ENCODE measurements at regions not wholly inside any gene's neighbourhood (a gene's known extent, or its start where the extent isn't known, plus 50 kb on each side); places are given as distances from the start of the nearest gene placed in this dataset.
"Not testable (repeated sequence)": the region's sequence is repeated elsewhere in the genome, so short reads cannot be mapped to it uniquely, and the experiment has no call there.

DNA sequence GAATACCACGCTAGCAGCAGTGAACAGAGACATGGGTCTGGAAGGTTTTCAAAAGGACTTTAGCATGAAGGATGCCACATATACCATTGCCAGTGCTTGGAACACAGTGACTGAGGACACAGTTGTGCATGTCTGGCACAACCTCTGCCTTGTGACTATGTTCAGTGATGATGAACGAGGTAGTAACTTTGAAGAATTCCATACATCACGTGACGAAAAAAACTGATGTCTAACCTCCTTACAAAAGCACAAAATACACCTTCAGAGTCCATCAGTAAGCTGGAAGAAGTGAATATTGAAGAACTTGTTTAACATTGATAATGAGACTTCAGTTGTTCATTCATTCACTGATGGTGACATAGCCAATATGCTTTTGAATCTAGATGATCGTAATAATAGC is 594.8 kb upstream of the GRM7 start:
- DNase-seq (ENCODE audit: low read depth in 3 of 3) = no peak

DNA sequence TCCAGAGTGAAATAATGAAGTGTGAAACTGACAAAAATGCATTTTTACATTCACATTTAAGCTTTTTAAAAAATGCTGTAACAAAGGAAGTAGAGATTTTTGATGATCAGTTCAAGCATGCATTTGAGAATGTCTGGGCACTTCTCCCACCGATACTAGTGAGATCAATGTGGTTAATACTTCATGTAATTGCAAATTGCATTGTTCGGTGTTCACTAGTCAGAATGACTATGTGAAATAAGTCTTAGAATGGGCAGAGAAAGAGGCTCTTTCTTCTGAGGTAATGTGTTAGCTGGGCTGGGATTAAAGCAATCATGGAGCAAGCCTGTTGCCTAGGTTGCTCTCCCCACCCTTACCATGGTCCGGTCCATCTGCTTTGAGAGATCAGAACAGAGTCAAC is 587.0 kb upstream of the GRM7 start:
- no peak for DNase-seq (ENCODE audit: low read depth in 3 of 3)

DNA sequence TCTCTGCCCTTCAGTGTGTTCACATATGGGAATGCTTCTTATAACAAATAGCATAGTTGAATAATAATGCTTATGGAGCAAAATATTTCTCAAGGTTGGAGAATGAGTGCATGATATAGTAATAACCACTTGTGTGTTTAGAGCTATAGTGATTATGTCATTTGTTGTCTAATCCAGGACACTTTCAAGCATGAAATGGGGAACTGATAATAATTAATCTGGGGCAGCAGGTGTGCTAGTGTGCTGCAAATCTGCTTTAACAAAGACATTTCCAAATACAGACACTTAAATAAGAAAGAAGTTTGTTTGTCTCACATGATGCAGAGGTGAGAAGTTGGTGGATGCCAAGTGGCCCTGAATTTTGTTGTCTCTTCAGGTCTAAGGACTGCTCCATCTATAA is 579.3 kb upstream of the GRM7 start:
- no peak for DNase-seq (ENCODE audit: low read depth in 3 of 3)

DNA sequence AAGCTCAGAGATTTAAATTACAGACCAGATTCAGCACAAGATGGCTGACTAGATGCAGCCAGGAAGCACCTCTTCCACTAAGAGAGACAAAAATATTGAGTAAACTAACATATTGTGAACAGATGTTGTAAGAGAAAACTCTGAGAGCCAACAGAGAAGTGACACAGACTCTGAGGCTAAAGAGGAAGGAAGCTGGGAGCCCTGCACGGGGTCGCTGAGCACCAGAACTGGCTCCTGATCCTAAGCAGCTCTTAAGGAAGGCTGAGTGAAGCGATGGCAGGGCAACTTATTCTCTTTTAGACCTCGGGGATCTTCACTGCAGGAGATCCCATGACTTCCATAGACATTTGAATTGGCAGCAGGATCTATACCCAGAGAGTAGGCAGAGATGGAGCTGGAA is 578.0 kb upstream of the GRM7 start:
- no peak for DNase-seq (ENCODE audit: low read depth in 3 of 3)

DNA sequence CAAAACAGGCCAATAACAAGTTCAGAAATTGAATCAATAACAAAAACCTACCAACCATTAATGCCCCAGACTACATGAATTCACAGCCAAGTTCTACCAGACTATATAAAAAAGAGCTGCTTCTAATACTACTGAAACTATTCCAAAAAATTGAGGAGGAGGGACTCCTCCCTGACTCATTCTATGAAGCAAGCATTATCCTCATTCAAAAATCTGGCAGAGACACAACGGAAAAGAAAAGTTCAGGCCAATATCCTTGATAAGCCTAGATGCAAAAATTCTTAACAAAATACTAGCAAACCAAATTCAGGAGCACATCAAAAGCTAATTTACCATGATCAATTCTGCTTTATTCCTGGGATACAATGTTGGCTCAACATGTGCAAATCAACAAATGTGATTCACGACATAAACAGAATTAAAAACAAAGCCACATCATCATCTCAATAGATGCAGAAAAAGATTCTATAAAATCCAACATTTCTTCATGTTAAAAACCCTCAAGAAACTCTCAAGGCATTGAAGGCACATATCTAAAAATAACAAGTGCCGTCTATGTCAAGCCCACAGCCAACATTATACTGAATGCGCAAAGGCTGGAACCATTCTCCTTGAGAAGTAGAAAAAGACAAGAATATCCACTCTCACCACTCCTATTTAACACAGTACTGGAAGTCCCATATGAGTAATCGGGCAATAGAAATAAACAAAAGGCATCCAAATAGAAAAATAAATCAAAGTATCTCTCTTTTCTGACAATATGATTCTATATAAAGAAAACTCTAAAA is 573.6 kb upstream of the GRM7 start:
- no peak for DNase-seq (ENCODE audit: low read depth in 3 of 3)

DNA sequence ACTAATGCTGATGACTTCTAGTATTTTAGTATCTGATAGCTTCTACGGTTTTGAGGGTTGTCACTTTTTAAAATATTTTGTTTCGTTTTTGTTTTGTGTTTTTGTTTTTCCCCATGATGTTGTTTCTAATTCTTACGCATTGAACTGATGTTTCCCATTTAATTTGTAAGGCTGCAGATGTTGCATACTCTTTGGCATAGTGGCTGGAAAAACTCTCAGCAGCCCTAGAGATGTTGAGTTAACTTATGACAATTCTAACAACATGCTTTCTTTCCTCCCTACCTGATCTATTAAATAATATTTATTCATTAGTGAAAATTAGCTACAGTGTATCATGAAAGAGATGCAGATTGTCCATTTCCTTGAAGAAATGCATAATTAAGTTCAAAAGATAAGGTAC is 559.3 kb upstream of the GRM7 start:
- no peak for DNase-seq (ENCODE audit: low read depth in 3 of 3)

DNA sequence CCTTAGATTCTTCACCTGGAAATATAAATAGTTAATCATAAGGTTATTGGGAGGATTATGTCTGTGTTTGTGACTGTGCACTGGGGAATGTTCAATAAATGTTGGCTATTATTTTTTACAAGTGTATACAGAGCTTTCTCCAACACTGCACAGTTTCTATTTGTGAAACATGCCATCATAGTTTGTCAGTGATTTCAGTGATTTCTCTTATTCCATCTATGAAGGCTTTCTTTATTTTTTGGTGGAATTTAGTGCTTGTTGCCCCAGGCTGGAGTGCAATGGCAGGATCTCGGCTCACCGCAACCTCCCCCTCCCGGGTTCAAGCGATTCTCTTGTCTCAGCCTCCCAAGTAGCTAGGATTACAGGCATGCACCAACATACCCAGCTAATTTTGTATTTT is 545.0 kb upstream of the GRM7 start:
- DNase-seq (ENCODE audit: low read depth in 3 of 3) = no peak

DNA sequence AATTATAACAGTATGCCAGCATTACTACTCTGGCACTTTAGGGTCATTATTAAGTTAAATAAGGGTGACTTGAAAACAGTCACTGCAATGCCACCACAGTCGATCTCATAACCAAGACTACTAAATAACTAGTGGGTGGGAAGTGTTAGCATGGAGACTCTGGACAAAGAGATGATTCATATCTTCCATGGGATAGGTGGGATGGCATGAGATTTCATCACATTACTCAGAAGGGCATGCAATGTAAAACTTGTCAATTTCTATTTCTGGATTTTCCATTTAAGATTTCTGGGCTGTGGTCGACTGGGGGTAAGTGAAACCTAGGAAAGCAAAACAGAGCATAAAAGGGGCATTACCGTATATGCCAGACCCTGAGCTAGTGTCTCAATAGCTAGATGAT is 538.9 kb upstream of the GRM7 start:
- no peak for DNase-seq (ENCODE audit: low read depth in 3 of 3)

DNA sequence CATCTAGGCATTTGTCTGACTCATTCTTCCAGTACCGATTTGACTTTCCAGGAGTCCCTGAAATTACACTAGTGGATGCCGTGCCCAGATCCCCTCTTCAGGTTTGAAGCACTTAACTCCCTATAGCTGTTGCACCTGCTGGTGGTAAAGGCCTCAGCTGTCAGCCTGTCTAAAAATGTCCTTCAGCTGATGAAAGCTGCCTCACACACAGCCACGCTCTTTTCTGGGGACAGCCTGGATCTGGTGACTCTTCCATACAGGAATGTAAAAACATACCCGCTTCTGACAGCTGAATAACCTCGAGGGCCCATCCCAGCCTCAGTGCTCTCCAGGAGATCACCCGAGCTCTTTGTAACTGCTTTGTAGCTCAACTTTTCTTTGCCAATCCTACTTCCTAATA is 534.1 kb upstream of the GRM7 start:
- no peak for DNase-seq (ENCODE audit: low read depth in 3 of 3)

DNA sequence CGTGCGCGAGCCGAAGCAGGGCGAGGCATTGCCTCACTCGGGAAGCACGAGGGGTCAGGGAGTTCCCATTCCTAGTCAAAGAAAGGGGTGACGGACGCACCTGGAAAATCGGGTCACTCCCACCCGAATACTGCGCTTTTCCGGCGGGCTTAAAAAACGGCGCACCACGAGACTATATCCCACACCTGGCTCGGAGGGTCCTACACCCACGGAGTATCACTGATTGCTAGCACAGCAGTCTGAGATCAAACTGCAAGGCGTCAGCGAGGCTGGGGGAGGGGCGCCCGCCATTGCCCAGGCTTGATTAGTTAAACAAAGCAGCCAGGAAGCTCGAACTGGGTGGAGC is 520.0 kb upstream of the GRM7 start:
- not testable (repeated sequence) for DNase-seq (ENCODE audit: low read depth in 3 of 3)

DNA sequence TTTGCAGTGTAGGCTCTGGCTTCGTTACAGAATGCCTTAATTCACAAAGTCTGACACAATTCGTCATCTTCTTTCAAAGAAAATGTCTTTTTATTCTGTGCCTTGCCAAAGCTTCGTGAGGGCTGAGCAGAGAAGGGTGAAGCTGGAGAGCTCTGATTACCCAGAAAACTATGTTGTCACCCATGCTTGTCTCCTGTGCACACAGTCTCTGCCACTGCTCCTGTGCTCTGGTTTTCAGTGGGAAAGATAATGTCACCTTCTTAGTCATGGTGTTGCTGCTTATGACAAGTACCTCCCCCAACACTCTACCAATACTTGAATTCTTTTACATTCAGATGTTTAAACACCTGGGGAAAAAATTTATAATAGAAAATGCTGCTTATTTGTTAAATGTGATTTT is 509.2 kb upstream of the GRM7 start:
- DNase-seq (ENCODE audit: low read depth in 3 of 3) = no peak

DNA sequence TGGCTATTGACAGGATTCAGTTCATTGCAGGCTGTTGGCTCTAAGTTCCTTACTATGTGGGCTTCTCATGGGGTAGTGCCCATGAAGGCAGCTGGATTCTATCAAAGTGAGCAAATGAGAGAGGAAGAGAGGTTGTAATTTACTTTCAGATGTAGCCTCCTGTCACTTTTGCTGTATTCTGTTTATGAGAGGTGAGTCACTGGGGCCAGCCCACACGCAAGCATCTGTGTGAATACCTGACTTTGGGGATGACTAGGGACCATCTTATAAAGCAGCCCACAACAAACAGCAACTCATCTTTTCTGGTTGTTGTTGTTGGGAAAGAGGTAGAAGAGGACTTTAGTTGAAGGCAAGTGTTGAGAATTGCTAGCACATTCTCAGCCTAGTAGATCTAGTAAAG is 506.3 kb upstream of the GRM7 start:
- DNase-seq (ENCODE audit: low read depth in 3 of 3) = no peak

DNA sequence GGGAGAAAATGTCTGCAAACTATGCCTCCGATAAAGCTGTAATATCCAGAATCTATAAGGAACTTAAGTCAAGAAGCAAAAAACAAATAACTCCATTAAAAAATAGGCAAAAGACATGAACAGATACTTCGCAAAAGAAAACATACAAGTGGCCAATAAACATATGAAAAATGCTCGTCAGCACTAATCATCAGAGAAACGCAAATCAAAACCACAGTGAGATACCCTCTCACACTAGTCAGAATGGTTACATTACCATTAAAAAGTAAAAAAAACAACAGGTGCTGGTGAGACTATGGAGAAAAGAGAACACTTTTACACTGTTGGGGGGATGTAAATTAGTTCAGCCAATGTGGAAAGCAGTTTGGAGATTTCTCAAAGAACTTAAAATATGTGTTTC is 498.5 kb upstream of the GRM7 start:
- DNase-seq (ENCODE audit: low read depth in 3 of 3) = no peak

DNA sequence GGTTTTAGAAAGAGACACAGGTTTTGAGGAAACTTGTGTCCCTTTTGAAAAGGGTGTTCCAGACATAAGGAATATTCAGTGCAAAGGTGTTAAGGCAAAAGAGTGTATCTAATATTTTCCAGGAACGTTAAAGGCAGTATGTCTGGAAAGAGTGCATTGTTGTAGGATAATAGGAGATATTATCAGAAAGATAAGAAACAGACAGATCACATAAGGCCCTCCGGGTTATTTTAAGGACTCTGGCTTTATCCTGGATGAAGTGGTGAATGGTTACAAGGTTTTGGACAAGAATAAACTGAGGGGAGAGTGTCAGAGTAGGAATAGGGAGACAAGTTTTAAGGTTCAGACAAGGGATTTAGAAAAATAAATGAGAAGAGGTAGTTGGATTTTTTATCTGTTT is 493.7 kb upstream of the GRM7 start:
- no peak for DNase-seq (ENCODE audit: low read depth in 3 of 3)

DNA sequence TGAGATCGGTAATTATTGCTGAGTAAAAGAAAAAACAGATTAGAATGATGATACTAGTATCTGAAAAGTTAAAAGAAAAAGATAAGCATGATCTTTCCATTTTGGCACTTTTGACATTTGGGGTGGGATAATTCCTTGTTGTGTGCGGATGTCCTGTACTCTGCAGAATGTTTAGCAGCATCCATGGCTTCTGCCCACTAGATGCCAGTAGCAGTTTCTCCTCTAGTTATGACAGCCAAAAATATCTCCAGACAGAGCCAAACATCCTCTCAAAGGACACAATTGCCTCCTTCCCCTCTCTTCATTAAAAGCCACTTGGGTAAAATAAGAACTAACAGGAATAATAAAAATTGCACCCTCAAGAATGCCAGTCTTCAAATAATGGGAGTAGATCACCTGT is 468.8 kb upstream of the GRM7 start:
- DNase-seq (ENCODE audit: low read depth in 3 of 3) = no peak

DNA sequence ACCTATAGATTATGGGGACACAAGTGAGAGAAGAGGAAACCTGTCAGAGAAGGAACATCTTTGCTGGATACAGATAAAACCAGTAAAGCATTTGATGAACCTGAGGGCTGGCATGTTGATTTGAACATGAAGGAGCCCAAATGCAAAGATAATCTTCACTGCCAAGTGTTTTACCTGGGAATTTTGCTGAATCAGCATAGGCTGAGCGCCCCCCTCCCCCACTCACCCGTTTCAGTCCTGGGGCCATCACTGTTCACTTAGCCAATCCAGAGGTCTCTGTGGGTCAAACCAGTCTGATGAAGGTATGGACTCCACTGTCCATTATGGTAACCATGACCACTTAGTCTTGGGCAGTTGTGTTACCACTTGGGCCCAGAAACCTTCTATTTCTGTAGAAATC is 466.0 kb upstream of the GRM7 start:
- DNase-seq (ENCODE audit: low read depth in 3 of 3) = no peak

DNA sequence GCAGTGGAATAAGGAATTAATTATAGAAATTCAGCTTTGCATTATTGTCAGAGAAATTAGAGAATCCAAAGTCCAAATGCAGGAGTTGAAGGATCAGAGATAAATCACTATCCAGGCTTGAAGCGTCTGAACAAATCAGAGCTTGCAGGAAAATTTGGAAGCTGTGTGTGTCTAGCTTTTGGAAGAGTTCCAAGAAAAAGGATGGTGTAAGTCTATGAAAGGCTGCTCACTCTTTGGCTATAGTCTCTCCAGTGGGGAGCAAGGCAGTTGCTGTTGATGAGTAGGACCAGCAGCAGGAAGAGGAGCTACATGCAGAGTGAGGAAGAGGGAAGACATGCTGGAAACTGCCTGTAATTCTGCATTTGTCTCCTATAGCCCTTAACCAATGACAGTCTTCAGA is 464.3 kb upstream of the GRM7 start:
- no peak for DNase-seq (ENCODE audit: low read depth in 3 of 3)

DNA sequence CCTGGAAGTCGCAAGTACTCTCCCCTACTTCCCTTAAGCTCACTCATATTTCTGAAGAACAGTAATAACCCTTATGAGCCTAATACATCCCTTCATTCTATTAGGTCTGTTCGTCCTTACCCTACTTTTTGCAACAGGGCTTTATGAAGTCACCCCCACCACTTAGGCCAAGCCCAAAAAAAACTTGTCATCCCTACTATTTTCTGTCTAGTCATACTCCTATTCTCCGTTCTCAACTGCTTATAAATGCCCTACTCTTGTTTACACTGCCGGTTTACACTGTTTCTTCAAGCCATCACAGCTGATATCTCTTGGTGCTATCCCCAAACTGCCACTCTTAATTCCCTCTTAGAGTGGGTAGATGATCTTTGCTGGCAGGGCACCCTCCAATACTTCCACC is 458.2 kb upstream of the GRM7 start:
- not testable (repeated sequence) for DNase-seq (ENCODE audit: low read depth in 3 of 3)

DNA sequence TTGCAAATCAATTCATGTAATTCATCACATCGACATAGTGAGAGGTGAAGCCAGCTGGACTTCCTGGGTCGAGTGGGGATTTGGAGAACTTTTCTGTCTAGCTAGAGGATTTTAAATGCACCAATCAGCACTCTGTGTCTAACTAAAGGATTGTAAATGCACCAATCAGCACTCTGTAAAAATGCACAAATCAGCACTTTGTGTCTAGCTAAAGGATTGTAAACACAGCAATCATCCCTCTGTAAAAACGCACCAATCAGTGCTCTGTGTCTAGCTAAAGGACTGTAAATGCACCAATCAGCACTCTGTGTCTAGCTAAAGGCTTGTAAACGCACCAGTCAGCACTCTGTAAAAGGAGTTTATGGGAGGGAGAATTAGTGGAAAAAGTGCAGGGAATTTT is 454.0 kb upstream of the GRM7 start:
- DNase-seq (ENCODE audit: low read depth in 3 of 3) = not testable (repeated sequence)

DNA sequence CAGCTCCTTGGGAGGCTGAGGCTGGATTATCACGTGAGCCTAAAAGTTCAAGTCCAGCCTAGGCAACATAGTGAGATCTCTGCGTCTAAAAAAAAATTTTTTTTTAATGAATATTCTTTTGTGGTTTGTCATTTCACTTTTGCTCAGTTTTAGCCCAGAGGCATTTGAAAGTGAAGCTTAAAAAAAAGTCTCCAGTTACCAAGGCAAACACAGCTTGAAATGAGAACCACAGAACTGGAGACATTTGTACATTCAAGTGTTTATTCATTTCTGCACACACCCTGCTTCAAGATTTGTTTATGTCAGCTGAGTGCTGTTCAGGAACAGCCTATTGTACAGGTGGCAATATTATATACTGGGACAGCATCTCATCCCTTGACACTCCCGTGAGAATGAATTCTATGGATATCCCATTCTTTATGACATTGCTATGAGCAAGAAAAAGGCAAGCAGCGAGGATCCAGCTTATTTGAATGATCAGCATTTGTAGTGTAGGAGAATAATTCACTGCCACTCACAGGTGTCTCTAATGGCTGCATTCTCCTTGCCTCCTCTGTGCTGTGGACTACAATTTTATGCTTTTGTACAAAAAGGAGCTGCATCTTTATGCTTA is 444.8 kb upstream of the GRM7 start:
- DNase-seq (ENCODE audit: low read depth in 3 of 3) = no peak

DNA sequence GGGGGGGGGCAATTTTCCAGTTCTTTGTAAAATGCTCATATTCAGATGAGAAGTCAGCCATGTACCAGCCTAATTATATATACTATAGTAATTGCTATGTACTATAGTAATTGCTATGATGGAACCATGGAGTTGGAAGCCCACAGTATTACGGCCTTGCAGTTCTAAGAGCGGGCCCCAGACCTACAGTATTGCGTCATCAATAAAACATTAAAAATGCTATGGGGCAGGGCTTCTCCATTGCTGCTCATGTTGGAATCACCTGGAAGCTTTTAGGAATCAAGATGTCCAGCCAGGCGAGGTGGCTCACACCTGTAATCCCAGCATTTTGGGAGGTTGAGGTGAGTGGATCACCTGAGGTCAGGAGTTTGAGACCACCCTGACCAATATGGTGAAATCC is 443.7 kb upstream of the GRM7 start:
- DNase-seq (ENCODE audit: low read depth in 3 of 3) = no peak

DNA sequence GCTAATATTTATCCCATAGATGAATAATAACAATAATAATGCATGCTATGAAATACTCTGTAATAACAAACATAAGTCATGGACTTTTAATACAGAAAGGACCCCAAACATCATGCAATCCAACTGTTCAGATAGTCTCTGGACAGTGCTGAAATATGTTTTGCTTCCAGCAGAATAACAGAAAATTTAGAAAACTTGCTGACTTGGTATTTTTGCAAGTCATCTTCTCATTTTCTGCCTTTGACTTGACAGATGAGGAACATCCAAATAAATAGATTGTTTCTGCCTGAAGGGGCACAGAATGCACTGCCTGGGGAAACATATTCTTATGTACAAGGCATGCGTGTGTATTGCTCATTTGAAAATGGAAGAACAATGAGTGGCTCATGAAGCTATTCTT is 442.4 kb upstream of the GRM7 start:
- no peak for DNase-seq (ENCODE audit: low read depth in 3 of 3)

DNA sequence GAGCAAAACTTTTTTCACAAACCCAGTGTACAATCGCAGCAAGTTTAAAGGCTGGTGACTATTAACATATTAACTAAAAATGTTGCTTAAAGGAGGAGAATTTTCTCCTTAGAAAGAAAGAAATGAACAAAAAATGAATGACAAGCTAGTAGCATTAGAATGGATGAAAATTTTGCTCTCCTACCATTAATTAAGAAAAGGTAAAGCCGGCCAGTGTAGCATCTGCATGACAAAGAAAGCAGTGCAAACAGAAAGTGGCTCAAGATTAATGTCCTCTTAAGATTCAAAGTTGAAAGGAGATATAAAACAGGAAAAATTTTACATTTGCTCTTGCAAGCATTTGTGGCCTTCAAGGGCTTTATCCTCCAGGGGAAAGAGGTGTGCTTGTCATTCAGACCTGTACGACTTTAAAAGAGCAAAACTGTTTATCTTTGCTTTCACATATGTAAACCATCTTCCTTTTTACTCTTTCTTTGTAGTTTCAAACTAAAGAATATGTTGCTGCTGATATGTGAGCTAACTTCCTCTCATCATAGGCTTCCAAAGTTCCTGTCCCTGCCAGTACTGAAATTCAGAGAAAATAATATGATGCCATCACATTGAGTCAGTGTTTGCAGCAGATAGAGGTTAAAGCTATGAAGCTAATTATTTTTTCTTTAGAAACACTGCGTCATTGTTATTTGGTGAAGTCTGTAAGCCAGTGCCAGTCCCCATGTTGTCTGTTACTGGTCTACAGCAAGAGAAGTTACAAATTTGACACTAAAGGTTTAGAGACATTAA is 439.1 kb upstream of the GRM7 start:
- DNase-seq (ENCODE audit: low read depth in 3 of 3) = no peak

All from stimulated activated CD4-positive, alpha-beta T cell treated with anti-CD3 and anti-CD28 coated beads, TNF-alpha, amount 100 ng/mL, for 24 hours (primary cell).